ENCODE measurements at regions not wholly inside any gene's neighbourhood (a gene's known extent, or its start where the extent isn't known, plus 50 kb on each side); places are given as distances from the start of the nearest gene placed in this dataset.
"Not testable (repeated sequence)": the region's sequence is repeated elsewhere in the genome, so short reads cannot be mapped to it uniquely, and the experiment has no call there.

GRCh38 chr5:72760259-72760658, 56.2 kb upstream of the TNPO1 start:
- no peak for DNase-seq (ENCODE audit: low read depth)

- no peak for DNase-seq (ENCODE audit: low read depth)
These were observed 63.6 kb upstream of the TNPO1 start for GRCh38 chr5:72752909-72753308.

GRCh38 chr5:72749362-72749997, 67.0 kb upstream of the TNPO1 start:
- no peak for DNase-seq (ENCODE audit: low read depth)

DNA sequence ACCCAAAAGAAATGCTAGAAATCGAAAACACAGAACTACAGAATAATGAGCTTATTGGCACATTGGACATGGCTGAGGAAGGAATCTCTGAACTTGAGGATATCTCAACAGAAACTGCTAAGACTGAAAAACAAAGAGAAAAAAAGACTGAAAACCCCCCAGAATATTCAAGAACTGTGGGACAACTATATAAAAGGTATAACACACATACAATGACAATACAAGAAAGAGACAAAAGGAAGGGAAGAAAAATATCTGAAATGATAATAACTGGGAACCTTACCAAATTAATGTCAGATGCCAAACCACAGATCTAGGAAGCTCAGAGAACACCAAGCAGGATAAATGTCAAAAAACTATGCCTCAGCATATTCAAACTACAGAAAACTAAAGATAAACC, 68.6 kb upstream of the TNPO1 start:
- DNase-seq (ENCODE audit: low read depth): no peak

GRCh38 chr5:72746736-72747135, 69.7 kb upstream of the TNPO1 start:
- no peak for DNase-seq (ENCODE audit: low read depth)

- no peak for DNase-seq (ENCODE audit: low read depth)
These were observed 72.3 kb upstream of the TNPO1 start for GRCh38 chr5:72744136-72744535.

DNA sequence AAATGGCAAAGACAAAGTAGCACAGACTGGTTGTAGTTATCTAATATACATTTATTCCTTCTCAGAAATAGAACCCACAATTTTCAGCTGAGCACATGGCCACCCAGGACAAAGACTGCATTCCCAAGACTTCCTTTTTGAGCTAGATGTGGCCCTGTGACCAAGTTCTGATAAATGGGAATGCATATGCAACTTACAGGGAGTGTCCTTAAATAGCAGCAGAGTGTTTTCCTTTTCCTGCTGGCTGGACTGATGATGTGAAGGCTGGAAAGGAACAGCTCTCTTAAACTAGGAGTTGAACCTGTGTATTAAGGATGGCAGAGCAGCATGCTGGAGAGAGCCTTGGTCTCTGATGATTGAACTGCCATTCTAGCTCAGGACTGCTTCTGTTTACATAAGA, 74.7 kb upstream of the TNPO1 start:
- DNase-seq (ENCODE audit: low read depth): no peak

DNA sequence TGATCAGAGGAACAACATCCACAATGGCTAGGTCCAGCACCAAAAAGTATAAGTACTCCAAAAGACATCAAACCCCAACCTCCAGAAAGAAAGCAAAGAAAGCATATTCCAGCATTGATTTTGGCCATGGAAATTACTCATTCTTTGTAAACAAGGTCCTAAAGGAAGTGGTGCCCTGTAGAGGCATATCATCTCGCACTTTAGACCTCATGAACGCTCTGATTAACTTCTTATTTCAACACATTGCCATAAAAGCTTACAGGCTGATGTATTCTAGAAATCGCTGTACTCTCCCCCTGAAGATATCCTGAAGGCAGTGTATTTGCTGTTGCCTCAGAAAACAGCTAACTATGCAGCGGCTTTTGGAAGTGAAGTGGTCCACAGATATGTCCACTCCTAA, 82.7 kb upstream of the TNPO1 start:
- no peak for DNase-seq (ENCODE audit: low read depth)

DNA sequence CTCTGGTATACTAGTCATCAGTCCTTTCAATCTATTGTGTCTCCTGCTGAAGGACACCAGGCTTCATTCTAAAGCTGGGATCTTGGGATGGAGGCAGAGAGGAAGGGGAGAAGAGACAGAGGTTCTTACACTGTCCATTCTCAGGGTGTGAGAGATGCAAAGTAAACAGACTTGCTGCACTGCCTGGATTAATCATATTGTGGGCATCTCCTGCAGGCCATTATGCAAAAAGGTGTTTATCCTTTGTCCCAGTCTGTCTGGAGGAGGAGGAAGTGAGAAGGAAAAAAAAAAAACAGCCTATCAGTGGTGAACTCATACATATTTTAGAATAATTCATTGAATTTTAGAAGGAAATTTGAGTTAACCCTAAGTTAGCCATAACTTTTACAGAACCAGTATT, 92.9 kb upstream of the TNPO1 start:
- no peak for DNase-seq (ENCODE audit: low read depth)

DNA sequence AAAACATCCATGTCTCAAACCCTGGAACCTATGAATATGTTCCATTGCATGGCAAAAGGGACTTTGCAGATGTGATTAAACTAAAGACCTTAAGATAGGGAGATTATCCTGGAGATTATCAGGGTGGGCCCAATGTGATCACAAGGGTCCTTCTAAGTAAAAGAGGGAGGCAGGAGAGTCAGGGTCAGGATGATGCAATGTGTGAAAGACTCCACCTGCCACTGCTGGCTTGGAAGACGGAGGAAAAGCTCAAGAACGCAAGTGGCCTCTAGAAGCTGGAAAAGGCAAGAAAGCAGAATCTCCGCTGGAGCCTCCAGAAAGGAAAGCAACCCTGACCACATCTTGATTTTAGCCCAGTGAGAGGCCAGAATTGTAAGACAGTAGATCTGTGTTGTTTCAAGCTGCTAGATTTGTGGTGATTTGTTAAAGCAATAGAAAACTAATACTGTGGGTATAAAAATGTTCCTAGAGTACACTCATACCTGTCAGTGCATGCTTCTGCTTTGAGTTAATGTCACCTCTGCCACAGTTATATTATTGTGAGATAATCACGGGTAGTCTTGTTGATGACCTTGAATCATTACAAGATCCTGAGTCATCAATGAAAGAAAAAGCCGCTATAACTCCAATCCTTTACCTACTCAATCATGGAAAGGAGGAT, 93.5 kb upstream of the TNPO1 start:
- DNase-seq (ENCODE audit: low read depth): no peak

DNA sequence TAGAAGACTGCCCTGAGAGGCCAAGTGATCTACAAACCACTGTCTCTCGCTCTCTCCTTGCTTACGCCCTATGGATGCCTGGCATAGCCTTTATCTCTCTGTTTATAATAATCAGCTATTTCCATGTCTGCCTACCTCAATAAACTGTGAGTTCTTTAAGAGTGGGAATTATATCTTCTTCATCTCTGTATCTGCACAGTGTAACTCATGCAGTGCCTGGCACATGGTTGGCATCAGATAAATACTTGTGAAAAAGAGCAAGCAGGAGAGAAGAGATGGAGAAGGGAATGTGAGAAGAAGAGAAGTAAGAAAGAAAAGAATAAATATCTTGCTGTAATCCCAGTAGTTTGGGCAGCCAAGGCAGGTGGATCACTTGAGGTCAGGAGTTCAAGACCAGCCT, 94.6 kb upstream of the TNPO1 start:
- DNase-seq (ENCODE audit: low read depth): no peak

GRCh38 chr5:72720205-72720604, 96.3 kb upstream of the TNPO1 start:
- DNase-seq (ENCODE audit: low read depth): no peak

GRCh38 chr5:72711351-72711750, 105.1 kb upstream of the TNPO1 start:
- no peak for DNase-seq (ENCODE audit: low read depth)

DNA sequence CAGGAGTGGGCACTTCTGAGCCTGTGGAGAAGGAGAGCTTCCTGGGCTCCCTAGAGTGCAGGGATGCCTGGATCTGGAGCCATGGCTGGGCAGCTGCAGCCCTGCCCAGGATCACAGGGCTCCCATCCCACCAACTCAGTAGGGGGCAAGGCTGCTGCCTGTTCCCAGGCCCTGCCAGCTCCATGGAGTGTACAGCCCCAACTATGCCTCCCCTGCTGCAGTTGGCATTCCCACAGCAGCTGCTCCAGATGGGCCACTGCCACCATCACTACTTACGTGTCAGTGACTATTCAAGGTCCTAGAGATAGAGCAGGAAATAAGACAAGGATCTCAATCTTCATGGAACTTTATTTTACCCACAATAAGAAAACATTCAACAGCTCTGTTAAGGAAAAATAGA, 107.1 kb upstream of the TNPO1 start:
- no peak for DNase-seq (ENCODE audit: low read depth)

GRCh38 chr5:72705178-72705577, 111.3 kb upstream of the TNPO1 start:
- DNase-seq (ENCODE audit: low read depth): no peak

DNA sequence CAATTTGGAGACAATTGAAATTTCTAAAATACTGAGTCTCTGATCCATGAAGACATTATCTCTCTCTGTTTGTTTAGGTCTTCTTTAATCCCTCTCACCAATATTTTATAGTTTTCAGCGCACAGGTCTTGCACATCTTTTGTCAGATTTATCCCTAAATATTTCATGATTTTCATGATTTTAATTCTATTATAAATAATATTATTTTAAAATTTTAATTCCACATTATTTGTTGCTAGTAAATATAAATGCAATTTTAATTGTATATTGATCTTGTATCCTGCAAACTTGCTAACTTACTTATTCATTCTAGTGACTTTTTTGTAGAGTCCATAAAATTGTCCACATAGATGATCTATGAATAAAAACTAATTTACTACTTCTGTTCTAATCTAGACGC, 112.6 kb upstream of the TNPO1 start:
- DNase-seq (ENCODE audit: low read depth): no peak

DNA sequence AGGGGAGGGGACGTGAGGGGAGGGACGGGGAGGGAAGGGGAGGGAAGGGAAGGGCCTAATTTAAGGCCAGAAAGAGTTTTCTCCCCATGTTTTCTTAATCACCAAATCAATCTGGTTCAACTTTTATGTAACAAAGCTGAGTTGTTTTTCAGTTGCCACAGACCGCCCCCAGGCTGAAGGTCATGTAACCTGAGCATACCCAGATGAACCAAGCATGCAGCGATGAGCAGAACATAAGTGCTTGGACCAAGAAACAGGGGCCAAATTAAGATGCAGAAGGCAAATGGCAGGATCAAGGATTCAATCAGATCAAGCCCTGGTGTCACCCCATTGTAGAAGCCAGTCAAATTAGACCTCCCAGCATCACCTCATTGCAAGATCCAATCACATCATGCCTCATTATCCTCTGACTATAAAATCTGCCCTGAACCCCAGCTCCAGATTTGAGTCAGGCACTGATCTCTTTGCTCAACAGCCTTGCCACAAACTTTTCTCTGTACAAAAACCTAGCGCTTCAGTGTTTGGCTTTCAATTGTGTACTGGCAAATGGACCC, 113.5 kb upstream of the TNPO1 start:
- DNase-seq (ENCODE audit: low read depth): no peak

GRCh38 chr5:72702105-72702504, 114.4 kb upstream of the TNPO1 start:
- not testable (repeated sequence) for DNase-seq (ENCODE audit: low read depth)

- DNase-seq (ENCODE audit: low read depth): no peak
These were observed 118.0 kb upstream of the TNPO1 start for GRCh38 chr5:72698481-72698880.

DNA sequence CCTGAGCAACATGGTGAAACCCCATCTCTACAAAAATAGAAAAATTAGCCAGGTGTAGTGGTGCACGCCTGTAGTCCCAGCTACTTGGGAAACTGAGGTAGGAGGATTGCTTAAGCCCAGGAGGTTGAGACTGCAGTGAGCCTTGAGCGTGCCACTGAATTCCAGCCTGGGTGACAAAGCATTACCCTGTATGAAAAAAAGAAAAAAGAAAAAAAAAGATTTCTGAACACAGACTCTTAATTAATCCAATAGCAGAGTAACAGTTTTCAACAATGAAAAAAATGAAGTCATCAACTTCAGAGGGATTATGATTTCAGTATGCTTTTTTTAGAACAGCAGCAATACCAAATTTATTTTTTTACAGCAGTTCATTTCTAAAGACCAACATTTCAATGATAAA, 118.8 kb upstream of the TNPO1 start:
- DNase-seq (ENCODE audit: low read depth): no peak

GRCh38 chr5:72695659-72696058, 120.8 kb upstream of the TNPO1 start:
- DNase-seq (ENCODE audit: low read depth): no peak

GRCh38 chr5:72694856-72695255, 121.6 kb upstream of the TNPO1 start:
- no peak for DNase-seq (ENCODE audit: low read depth)

DNA sequence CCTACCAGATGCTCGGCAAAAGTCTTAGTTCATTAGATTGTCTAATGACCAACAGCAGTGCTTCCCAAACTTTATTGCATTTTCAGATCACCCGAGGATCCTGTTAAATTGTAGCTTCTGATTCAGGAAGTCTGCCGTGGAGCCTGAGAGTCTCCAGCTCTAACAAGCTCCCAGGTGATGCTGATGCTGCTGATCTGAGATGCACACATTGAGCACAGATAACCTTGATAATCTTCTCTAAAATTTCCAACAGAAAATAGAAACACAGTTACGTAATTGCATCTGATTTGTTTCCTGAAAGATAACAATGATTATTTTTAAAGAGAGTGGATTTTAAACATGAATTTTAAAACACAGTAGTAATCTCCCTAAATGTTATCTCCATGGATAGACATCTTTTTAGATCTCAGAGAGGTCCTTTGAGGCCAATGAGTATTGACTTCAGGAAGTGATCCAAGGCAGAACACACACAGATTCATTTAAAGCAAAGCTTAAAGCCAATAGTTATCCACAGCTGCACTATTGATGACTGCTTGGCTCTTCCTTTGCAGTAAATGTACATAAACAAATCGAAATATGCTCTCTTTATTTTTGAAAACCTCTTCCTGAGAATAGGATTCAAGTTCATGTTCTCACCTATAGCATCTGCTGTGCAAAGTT, 122.8 kb upstream of the TNPO1 start:
- DNase-seq (ENCODE audit: low read depth): no peak

Measured in CMK (cell line).